GM12873 (cell line): ENCODE measurements at regions not wholly inside any gene's neighbourhood (a gene's known extent, or its start where the extent isn't known, plus 50 kb on each side); places are given as distances from the start of the nearest gene placed in this dataset.

ENCODE experiments used
- TF ChIP-seq, protein P1 (sequence below): IDR thresholded peaks from 2 replicates; pipeline ENCODE4 v1.5.1; 2012; ENCODE audit warnings: low read depth, mild to moderate bottlenecking, moderate library complexity, low read length, control low read depth; ENCODE audit not compliant: insufficient read depth; ENCODE audit errors: missing control alignments

DNA sequence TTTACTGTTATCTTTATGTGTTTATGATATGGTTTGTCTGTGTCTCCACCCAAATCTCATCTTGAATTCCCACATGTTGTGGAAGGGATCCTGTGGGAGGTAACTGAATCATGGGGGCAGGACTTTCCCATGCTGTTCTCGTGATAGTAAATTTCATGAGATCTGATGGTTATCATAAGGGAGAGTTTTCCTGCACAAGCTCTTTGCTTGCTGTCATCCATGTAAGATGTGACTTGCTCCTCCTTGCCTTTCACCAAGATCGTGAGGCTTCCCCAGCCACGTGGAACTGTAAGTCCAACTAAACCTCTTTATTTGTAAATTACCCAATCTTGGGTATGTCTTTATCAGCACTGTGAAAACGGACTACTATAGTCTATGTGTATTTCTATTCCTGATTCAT, 539.0 kb downstream of the ARL4A start:
- TF ChIP-seq, protein P1, sequence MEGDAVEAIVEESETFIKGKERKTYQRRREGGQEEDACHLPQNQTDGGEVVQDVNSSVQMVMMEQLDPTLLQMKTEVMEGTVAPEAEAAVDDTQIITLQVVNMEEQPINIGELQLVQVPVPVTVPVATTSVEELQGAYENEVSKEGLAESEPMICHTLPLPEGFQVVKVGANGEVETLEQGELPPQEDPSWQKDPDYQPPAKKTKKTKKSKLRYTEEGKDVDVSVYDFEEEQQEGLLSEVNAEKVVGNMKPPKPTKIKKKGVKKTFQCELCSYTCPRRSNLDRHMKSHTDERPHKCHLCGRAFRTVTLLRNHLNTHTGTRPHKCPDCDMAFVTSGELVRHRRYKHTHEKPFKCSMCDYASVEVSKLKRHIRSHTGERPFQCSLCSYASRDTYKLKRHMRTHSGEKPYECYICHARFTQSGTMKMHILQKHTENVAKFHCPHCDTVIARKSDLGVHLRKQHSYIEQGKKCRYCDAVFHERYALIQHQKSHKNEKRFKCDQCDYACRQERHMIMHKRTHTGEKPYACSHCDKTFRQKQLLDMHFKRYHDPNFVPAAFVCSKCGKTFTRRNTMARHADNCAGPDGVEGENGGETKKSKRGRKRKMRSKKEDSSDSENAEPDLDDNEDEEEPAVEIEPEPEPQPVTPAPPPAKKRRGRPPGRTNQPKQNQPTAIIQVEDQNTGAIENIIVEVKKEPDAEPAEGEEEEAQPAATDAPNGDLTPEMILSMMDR: no peak

DNA sequence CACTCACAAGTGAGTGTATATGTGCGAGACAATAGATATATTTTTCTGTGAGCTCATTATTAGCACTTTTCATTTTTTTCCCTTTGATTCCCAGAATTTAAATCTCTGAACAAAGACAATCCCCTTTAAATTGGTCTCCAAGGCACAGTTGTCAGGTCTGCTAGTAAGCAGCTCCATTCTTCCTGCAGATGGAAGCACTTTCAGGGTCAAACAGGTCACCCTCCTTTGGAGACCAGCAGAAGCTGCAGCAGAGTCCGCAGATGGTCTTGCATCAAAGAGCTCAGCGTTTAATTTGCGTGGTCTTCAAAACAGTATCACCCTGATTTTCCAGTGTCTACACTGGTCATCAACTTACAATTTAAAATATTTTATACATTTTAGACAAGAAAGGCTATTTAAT, 543.8 kb downstream of the ARL4A start:
- TF ChIP-seq, protein P1: no peak

DNA sequence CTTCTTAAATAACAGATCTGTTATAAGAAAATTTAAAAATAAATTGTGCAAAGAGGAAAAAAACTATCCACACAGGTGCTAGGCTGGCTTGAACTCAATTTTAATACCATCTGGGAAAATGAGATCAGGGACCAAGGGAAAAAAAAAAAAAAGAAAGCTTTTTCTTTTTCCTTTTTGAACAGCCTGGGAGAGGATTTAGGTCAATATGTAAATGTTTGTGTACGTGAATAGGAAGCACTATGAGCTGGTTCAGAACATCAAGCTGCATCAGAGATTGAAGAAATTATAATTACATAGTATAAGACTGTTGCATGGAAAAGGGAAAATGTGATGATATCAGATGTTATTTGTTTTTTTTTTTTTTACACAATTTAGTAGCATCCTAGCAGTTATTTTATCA, 548.0 kb downstream of the ARL4A start:
- TF ChIP-seq, protein P1: no peak

DNA sequence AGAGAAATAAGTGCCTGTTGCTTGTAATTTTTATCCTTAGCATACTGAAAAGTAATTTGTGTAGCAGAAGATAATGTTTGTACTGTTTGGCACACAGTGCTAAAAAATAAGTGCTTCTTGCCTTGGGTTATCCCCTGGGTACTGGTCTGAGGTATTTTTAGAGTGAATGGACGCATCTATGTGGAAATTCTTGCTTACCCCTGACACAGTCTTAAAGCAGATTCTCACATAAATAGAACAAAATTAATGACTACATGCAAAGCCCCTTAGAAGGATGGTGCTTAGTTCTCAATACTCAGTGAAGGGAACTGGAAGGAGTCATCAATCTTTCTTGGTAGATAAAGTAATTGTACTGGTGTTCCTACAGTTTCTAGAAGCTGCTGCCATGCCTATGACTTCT, 548.6 kb downstream of the ARL4A start:
- TF ChIP-seq, protein P1: no peak

DNA sequence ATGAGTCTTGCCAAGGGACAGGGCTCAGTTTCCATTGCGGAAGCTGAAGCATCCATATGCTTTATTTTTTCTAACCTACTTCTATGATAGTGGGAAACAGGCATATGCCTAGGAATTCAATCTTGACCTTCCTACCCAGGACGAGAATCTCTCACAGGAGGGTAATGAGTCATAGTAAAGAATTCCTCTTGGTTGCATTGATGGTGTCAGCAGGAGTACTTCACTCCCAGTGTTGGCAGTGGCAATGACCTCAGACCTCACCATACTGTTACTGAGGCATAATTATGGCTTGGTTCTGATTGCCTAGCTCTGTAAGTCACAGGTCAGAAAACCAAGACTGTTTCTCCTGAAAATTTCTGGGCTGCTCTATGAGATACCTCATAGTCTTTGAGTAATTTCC, 552.9 kb downstream of the ARL4A start:
- TF ChIP-seq, protein P1: no peak

DNA sequence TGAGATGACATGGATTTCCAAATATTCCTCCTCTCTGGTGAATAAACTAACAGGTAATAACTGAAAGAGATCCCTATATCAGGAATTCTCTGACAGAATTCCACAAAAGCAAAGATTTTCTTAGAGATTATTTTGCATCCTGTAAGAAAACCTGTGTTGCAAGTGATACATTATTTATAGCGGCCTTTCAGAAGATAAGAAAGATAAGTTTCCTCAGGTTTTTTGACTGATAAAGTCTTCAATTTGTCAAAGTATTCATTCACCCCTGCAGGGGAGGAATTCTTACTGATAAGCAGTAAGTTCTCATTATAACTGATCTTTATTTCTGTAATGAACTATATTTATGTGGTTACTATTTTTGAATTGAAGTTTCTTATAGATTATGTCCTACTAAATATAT, 554.0 kb downstream of the ARL4A start:
- TF ChIP-seq, protein P1: no peak

DNA sequence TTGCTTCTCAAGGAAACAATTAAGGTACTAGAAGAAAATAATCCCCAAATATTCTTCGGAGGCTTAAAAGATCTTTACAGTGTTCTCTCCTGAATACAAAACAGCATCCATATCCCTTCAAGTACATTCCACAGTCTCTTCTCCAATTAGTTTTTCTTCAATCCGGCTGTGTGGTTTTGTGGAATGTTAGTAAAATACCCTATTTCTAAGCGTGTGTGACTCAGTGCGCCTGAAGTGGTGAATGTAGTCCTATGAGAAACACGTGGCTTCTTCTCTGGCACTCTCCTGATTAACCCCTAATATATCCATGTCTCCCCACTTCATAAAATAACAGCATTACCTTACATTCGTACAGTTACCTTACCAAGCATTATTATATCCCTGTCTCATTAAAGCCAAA, 570.2 kb downstream of the ARL4A start:
- TF ChIP-seq, protein P1: no peak
